Colonic mucosa (tissue), 4 donors: ENCODE measurements at regions not wholly inside any gene's neighbourhood (a gene's known extent, or its start where the extent isn't known, plus 50 kb on each side); places are given as distances from the start of the nearest gene placed in this dataset.

Experiments used
- DNase-seq: peaks from one replicate; pipeline ENCODE4 v3.0.0-alpha.2; 2020
- H3K27ac ChIP-seq: fragments of 200-600 bp; one replicate; pipeline ENCODE4 v1.8.0; 2021
- H3K27me3 ChIP-seq: fragments of 200-600 bp; one replicate; pipeline ENCODE4 v1.8.0; 2021
- H3K36me3 ChIP-seq: fragments of 200-600 bp; one replicate; pipeline ENCODE4 v1.8.0; 2021
- H3K4me1 ChIP-seq: fragments of 200-600 bp; one replicate; pipeline ENCODE4 v1.8.0; 2021; ENCODE audit warnings: mild to moderate bottlenecking
- H3K4me3 ChIP-seq: fragments of 200-600 bp; one replicate; pipeline ENCODE4 v1.8.0; 2021
- H3K9ac ChIP-seq, 2 donors: one replicate each; pipeline ENCODE4 v1.7.0; 2013; ENCODE audit warnings: control low read depth in 2 of 2, low read depth in 2 of 2, low read length in 2 of 2
- H3K9me3 ChIP-seq: fragments of 200-600 bp; one replicate; pipeline ENCODE4 v1.8.0; 2021
- intact Hi-C: fragments of 100-400 bp; cut with DNase I; formaldehyde crosslinking; loops from one replicate; pipeline ENCODE4 v1.14.1; 2022
- TF ChIP-seq, protein P1 (sequence below): fragments of 200-600 bp; IDR thresholded peaks from one replicate; pipeline ENCODE4 v1.8.0; 2022; ENCODE audit warnings: antibody characterized with exemption, mild to moderate bottlenecking
- donor health status: healthy.
- donor health status: DM: no; HTN: no; CAD: no.
- donor health status: DM: no; HTN: no; CAD: no.

DNA sequence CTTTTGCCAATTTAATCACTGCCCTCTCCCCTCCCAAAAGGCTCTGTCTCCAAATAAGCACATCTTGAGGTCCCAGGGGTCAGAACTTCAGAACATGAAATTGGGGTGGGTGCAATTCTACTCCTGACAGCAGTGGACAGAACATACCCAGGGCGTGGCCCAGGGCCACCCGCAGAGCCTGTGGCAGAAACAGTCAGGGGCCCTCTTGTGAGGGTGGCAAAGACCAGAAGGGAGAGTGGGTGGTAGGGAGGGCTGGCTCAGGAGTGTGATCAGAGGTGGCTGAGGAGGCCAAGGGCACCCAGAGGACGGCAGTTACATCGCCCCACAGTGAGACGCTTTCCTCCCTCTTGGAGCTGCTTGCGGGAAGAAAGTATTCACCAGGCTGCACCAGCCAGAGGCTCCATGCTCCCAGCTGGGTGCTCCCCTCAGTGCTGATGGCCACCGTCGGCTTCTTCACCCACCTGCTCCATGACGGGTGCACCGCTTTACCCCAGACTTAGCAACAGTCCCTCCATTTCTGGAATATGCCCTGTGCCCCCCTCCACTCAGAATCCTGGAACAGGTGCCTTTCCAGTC is 1388.0 kb downstream of the BRD1 start:
- intact Hi-C loops = no loop called here
- Histone ChIP-seq H3K36me3 (no peaks in the 10 kb centered on the region), H3K9me3 (no peaks in the 10 kb centered on the region), H3K4me3 (no peak overlapping the region), H3K27me3 (no peaks in the 10 kb centered on the region), H3K27ac (no peak overlapping the region), H3K9ac (no peak overlapping the region), H3K4me1 (no peaks in the 10 kb centered on the region)
- TF ChIP-seq, protein P1, sequence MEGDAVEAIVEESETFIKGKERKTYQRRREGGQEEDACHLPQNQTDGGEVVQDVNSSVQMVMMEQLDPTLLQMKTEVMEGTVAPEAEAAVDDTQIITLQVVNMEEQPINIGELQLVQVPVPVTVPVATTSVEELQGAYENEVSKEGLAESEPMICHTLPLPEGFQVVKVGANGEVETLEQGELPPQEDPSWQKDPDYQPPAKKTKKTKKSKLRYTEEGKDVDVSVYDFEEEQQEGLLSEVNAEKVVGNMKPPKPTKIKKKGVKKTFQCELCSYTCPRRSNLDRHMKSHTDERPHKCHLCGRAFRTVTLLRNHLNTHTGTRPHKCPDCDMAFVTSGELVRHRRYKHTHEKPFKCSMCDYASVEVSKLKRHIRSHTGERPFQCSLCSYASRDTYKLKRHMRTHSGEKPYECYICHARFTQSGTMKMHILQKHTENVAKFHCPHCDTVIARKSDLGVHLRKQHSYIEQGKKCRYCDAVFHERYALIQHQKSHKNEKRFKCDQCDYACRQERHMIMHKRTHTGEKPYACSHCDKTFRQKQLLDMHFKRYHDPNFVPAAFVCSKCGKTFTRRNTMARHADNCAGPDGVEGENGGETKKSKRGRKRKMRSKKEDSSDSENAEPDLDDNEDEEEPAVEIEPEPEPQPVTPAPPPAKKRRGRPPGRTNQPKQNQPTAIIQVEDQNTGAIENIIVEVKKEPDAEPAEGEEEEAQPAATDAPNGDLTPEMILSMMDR = no peak
- no peak for DNase-seq

DNA sequence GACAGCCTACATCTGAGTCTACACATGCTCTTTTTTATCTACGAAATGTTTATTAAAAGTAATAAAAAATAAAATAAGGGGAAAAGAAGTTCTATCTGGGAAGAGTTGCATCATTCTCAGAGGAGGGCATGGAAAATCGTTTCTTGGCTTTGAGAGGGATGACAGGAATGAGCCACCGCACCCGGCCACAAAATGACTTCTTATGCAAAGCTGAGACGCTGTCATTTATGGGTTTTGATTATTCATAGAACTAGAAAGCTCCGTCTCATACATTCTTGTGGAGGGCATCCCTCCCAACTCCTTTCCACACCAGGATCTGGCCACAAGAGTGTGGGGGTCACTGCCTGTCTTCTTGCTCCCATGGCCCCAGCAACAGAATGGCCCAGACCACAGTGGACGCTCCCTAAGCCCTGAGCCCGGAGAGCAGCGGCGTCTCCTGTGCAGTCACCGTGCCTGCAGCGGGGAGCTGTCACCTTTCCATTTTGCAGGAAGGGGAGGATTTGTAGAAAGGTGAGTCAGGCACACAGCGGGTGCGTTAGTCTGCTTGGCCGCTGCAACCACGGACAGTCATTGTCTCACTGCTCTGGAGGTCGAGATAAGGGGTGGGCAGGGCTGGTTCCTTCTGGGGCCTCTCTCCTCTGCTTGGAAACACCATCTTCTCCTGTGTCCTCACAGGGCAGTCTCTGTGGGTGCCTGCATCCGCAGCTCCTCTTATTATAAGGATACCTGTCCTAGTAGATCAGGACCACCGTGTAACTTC is 1388.7 kb downstream of the BRD1 start:
- Histone ChIP-seq H3K4me3 (no peak overlapping the region), H3K9ac (no peak overlapping the region), H3K27me3 (no peaks in the 10 kb centered on the region), H3K36me3 (no peaks in the 10 kb centered on the region), H3K9me3 (no peaks in the 10 kb centered on the region), H3K27ac (no peak overlapping the region), H3K4me1 (no peaks in the 10 kb centered on the region)
- DNase-seq = no peak
- intact Hi-C loops = no loop called here
- TF ChIP-seq, protein P1 = no peak

GRCh38 chr22:48438096-48438495 is 1389.6 kb downstream of the BRD1 start:
- Histone ChIP-seq H3K4me1 (no peaks in the 10 kb centered on the region), H3K27ac (no peak overlapping the region), H3K36me3 (no peaks in the 10 kb centered on the region), H3K9me3 (no peaks in the 10 kb centered on the region), H3K4me3 (no peak overlapping the region), H3K9ac (no peak overlapping the region), H3K27me3 (no peaks in the 10 kb centered on the region)
- TF ChIP-seq, protein P1 = no peak
- intact Hi-C loops = no loop called here
- DNase-seq = no peak

DNA sequence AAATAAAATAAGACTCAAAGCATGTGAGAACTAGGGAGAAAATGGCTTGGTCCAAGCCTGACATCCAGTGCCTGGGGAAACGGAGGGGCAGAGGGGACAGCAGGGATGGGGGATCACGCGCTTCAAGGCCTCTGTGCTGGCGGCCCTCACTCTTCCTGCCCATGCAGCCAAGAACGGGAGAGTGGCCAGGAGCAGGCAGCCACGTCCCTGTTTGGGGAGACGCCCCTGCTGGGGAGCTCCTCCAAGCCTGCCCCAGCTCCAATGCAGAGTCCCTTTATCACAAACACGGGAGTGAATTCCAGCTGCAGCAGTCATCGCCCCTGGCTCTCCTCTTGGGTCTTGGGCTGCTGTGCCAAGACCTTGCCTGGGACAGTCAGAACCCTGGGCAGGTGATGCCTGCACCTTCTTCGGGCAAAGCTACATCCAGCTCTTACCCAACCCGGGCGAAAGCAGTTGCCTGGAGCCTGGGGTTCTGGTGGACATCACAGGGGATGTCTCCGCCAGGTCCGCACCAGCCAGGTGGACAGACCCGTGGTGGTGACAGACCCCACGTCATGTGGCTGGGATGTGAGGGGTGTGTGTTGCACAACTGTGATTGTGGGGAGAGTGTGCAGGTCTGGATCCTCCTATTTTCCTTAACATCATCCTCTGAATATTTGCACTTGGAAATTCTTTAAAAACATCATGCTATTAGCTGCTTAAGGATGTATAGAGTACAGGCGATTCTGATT is 1391.3 kb downstream of the BRD1 start:
- H3K4me1 ChIP-seq = no peaks in the 10 kb centered on the region

GRCh38 chr22:48434868-48435250 is 1392.8 kb downstream of the BRD1 start:
- H3K9me3 ChIP-seq = no peaks in the 10 kb centered on the region
- no peak overlapping the region for H3K9ac ChIP-seq
- intact Hi-C loops = no loop called here
- DNase-seq = no peak
- no peak overlapping the region for H3K27ac ChIP-seq
- H3K36me3 ChIP-seq = no peaks in the 10 kb centered on the region
- TF ChIP-seq, protein P1 = no peak
- no peaks in the 10 kb centered on the region for H3K27me3 ChIP-seq
- no peaks in the 10 kb centered on the region for H3K4me1 ChIP-seq
- H3K4me3 ChIP-seq = no peak overlapping the region

More for the DNA sequence above, 1391.3 kb downstream of the BRD1 start:
- Histone ChIP-seq H3K27me3 (no peaks in the 10 kb centered on the region), H3K36me3 (no peaks in the 10 kb centered on the region), H3K9me3 (no peaks in the 10 kb centered on the region), H3K27ac (no peak overlapping the region), H3K4me3 (no peak overlapping the region), H3K9ac (no peak overlapping the region)
- no peak for DNase-seq
- TF ChIP-seq, protein P1 = no peak
- intact Hi-C loops = no loop called here
